ENCODE measurements at regions not wholly inside any gene's neighbourhood (a gene's known extent, or its start where the extent isn't known, plus 50 kb on each side); places are given as distances from the start of the nearest gene placed in this dataset.

DNA sequence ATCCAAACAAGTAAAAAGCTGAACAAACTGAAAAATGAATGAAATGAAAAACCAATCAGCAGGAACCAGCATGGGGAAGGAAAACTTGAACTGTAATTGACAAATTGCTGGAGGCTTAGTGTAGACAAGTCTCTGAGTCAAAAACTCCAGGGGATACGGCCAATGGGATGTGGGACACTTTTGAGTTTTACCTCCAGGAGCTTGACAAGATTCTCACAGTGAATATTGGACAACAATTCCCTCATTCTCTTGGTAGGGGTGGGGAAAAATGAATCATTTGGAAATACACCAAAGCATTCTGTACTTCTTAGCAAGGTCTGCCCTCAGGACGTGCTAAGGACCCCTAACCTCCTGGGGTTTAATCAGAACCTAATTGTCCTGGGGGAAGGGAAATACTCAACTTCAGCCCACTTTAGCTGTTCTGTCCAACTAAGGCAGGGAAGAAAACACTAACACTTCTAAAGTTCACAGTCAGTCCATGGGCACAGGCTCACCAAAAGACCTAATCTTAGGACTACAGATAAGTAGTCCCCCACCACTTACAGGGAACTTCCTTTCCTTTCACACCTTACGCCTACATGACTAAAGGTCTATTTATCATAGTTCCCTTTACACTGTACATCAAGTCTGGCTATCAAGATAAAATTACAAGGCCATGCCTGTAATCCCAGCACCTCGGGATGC lies 60.7 kb upstream of the CDC42BPA start:
- no peak for DNase-seq
- Histone ChIP-seq H3K27me3 (ENCODE audit: control insufficient read depth, insufficient read depth, low read length) (no peaks in the 10 kb centered on the region), H3K36me3 (ENCODE audit: control insufficient read depth, insufficient read depth, low read length) (no peaks in the 10 kb centered on the region), H3K9me3 (replicated peaks; ENCODE audit: control insufficient read depth, low read depth, low read length) (no peaks in the 10 kb centered on the region), H3K27ac (ENCODE audit: low read length) (no peak overlapping the region), H3K4me1 (ENCODE audit: control insufficient read depth, insufficient read depth, low read length) (no peaks in the 10 kb centered on the region), H3K4me3 (ENCODE audit: low read length) (no peak overlapping the region)
- WGBS (ENCODE audit: insufficient coverage), result 80% methylated on average over 1 of the region's 4 CpGs

DNA sequence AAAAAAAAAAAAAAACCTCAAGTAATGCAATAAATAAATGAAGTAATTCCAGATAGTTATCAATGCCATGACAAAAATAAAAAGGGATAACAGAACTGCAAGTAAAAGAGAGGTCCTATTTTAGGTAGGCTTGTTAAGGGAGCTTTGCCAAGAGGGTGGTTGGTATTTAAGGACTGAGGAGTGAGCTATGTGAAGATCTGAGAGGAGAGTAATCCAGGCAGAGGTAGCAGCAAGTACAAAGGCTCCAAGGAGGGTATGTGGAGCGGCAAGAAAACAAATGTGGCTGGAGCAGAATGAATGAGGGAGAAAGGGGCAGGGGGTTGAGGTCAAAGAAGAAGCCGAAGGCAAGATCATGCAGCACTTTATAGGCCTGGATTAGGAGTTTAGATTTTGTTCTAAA lies 59.9 kb upstream of the CDC42BPA start:
- no peaks in the 10 kb centered on the region for H3K4me1 ChIP-seq (ENCODE audit: control insufficient read depth, insufficient read depth, low read length)
- H3K27me3 ChIP-seq (ENCODE audit: control insufficient read depth, insufficient read depth, low read length), result no peaks in the 10 kb centered on the region
- H3K27ac ChIP-seq (ENCODE audit: low read length), result no peak overlapping the region
- H3K9me3 ChIP-seq (replicated peaks; ENCODE audit: control insufficient read depth, low read depth, low read length), result no peaks in the 10 kb centered on the region
- 33% methylated on average over 2 of the region's 2 CpGs for WGBS (ENCODE audit: insufficient coverage)
- DNase-seq, result peak; percentile 21
- no peak overlapping the region for H3K4me3 ChIP-seq (ENCODE audit: low read length)
- no peaks in the 10 kb centered on the region for H3K36me3 ChIP-seq (ENCODE audit: control insufficient read depth, insufficient read depth, low read length)

DNA sequence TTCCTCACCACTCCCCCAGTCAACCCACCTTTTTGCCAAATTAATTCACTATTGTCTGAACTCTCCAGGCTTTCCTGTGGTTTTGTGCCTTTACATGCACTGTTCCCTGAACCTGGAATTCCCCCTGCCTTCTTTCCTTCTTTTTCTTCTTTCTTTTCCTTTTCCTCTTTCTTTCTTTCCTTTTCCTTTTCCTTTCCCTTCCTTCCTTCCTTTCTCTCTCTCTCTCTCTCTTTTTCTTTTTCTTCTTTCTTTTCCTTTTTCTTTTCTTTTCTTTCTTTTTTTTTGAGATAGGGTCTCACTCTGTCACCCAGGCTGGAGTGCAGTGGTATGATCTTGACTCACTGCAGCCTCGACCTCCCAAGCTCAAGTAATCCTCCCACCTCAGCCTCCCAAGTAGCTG lies 56.6 kb upstream of the CDC42BPA start:
- no peak for DNase-seq
- no peaks in the 10 kb centered on the region for H3K27me3 ChIP-seq (ENCODE audit: control insufficient read depth, insufficient read depth, low read length)
- no peaks in the 10 kb centered on the region for H3K4me1 ChIP-seq (ENCODE audit: control insufficient read depth, insufficient read depth, low read length)
- no peak overlapping the region for H3K4me3 ChIP-seq (ENCODE audit: low read length)
- WGBS (ENCODE audit: insufficient coverage), result no CpG with 5 or more reads among the region's 1 CpG
- H3K36me3 ChIP-seq (ENCODE audit: control insufficient read depth, insufficient read depth, low read length), result no peaks in the 10 kb centered on the region
- no peak overlapping the region for H3K27ac ChIP-seq (ENCODE audit: low read length)
- H3K9me3 ChIP-seq (replicated peaks; ENCODE audit: control insufficient read depth, low read depth, low read length), result no peaks in the 10 kb centered on the region

DNA sequence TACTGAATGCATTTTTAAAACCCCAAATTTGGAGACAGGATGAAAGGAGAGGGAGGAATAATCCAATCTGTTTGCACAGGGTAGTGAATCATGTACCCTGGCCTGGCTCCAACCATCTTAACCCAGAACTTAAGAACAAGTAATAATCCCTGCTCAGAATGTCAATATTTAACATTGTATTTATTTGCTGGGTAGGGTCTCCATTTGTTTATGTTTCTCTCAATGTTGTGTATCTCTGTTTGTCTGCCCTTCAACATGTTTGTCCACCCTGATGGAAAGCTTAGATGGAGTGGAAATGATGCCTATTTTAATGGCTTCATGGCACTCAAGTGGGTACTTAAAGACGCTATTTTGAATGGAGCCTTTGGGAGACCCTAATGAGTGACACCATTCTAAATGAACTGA lies 54.4 kb upstream of the CDC42BPA start:
- no peaks in the 10 kb centered on the region for H3K4me1 ChIP-seq (ENCODE audit: control insufficient read depth, insufficient read depth, low read length)
- DNase-seq, result no peak
- no peaks in the 10 kb centered on the region for H3K9me3 ChIP-seq (replicated peaks; ENCODE audit: control insufficient read depth, low read depth, low read length)
- H3K27me3 ChIP-seq (ENCODE audit: control insufficient read depth, insufficient read depth, low read length), result no peaks in the 10 kb centered on the region
- WGBS (ENCODE audit: insufficient coverage), result no CpG with 5 or more reads among the region's 1 CpG
- H3K36me3 ChIP-seq (ENCODE audit: control insufficient read depth, insufficient read depth, low read length), result no peaks in the 10 kb centered on the region
- no peak overlapping the region for H3K27ac ChIP-seq (ENCODE audit: low read length)
- no peak overlapping the region for H3K4me3 ChIP-seq (ENCODE audit: low read length)

DNA sequence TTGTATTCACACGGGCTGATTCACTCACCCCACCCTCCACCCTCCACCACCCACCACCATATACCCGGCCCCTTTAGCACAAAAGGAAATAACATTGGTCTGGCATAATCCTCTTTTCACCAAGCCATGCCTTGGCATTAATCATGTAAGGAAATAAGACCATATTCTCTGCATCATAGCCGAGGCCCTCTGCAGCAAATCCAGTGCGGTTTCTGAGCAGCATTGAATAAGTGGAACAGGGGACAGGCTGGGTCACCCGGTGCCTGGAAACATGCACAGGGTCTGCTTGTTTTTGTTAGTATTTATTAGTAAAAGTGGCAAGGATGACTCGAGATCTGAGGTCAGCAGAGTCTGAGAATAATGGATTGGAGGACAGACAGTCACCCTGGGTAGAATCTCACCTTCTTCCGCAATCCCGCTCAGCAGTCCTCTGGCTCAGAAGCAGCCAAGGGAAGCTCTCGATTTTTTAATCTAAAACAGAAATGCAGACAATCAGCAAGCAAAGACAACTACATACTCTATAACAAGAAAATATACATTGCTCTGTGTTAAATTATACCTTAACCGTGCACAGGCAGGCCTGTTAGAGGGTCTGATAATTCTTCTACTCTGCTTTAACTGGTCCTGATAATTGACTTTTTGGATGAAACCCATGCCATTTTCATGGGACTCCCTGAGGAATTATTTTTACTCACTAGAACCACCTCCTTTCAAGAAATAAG lies 52.4 kb upstream of the CDC42BPA start:
- peaks cover 2% of the 10 kb centered on the region for H3K9me3 ChIP-seq (replicated peaks; ENCODE audit: control insufficient read depth, low read depth, low read length)
- H3K36me3 ChIP-seq (ENCODE audit: control insufficient read depth, insufficient read depth, low read length), result no peaks in the 10 kb centered on the region
- H3K27me3 ChIP-seq (ENCODE audit: control insufficient read depth, insufficient read depth, low read length), result no peaks in the 10 kb centered on the region
- H3K27ac ChIP-seq (ENCODE audit: low read length), result no peak overlapping the region
- no peak for DNase-seq
- H3K4me1 ChIP-seq (ENCODE audit: control insufficient read depth, insufficient read depth, low read length), result no peaks in the 10 kb centered on the region
- H3K4me3 ChIP-seq (ENCODE audit: low read length), result no peak overlapping the region
- WGBS (ENCODE audit: insufficient coverage), result 48% methylated on average over 7 of the region's 10 CpGs

DNA sequence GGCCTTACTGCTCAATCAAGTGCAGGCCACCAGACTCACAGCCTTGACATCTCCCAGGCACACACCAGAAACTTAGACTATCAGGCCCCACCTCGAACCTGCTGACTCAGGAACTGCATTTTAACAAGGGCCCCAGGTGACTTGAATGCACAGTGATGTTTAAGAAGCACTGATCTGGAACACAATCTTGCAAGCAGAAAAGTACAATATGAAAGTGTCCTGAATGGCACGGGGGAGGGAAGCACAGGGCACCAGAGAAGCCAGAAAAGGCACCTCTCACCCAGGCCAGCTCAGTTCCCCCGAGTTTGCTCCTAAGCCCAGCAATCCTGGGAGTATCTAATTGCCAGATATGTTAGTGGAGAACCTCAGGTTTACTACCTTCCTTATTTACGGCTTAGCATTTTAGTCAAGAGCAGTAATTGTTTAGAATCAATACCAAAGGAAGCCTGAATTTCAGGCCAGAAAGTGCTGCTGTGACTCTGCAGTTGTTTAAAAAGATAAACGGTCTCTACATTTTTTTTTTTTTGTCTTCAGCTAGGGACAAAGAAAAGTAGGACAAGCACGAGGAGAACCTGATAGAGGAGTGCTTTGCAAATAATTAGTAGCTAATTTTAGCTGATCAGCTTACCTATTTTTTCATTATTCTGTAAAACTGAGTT lies 50.9 kb upstream of the CDC42BPA start:
- H3K27me3 ChIP-seq (ENCODE audit: control insufficient read depth, insufficient read depth, low read length), result no peaks in the 10 kb centered on the region
- H3K27ac ChIP-seq (ENCODE audit: low read length), result no peak overlapping the region
- 33% methylated on average over 1 of the region's 6 CpGs for WGBS (ENCODE audit: insufficient coverage)
- H3K4me1 ChIP-seq (ENCODE audit: control insufficient read depth, insufficient read depth, low read length), result no peaks in the 10 kb centered on the region
- H3K4me3 ChIP-seq (ENCODE audit: low read length), result no peak overlapping the region
- DNase-seq, result no peak
- peaks cover 2% of the 10 kb centered on the region for H3K9me3 ChIP-seq (replicated peaks; ENCODE audit: control insufficient read depth, low read depth, low read length)
- H3K36me3 ChIP-seq (ENCODE audit: control insufficient read depth, insufficient read depth, low read length), result no peaks in the 10 kb centered on the region
